ENCODE measurements at regions not wholly inside any gene's neighbourhood (a gene's known extent, or its start where the extent isn't known, plus 50 kb on each side); places are given as distances from the start of the nearest gene placed in this dataset.

GRCh38 chr10:130244031-130244927 lies 108.1 kb downstream of the GLRX3 start:
- Histone ChIP-seq H2BK5ac (ENCODE audit: insufficient read length, low read length) (no peak overlapping the region), H3K79me2 (ENCODE audit: insufficient read depth, low read length) (no peaks in the 10 kb centered on the region), H4K8ac (replicated peaks; ENCODE audit: insufficient read length, low read depth, low read length) (no peak overlapping the region), H3K9ac (ENCODE audit: extremely low read depth, insufficient read length, low read length) (no peak overlapping the region), H4K91ac (ENCODE audit: insufficient read length, low read depth, low read length) (no peak overlapping the region), H3K4me1 (ENCODE audit: insufficient read depth, low read length) (no peaks in the 10 kb centered on the region), H3K9me3 (ENCODE audit: control insufficient read depth, low read depth, low read length) (no peaks in the 10 kb centered on the region), H3K4ac (ENCODE audit: low read depth, low read length) (no peak overlapping the region), H2BK20ac (ENCODE audit: low read depth, low read length, poor library complexity, severe bottlenecking) (no peak overlapping the region), H3K23ac (ENCODE audit: insufficient read length, low read depth, low read length) (no peak overlapping the region), H3K14ac (ENCODE audit: insufficient read depth, low read length) (no peak overlapping the region; the same call in 1 of the 2 replicates), H2AK5ac (ENCODE audit: insufficient read length, low read length) (no peak overlapping the region), H3K56ac (ENCODE audit: insufficient read length, low read depth, low read length) (no peak overlapping the region), H4K20me1 (ENCODE audit: control insufficient read depth, insufficient read depth, insufficient read length) (no peaks in the 10 kb centered on the region), H4K5ac (ENCODE audit: insufficient read length, low read depth, low read length) (no peak overlapping the region), H3K27ac (ENCODE audit: insufficient read length, low read depth, low read length) (no peak overlapping the region), H3K79me1 (ENCODE audit: insufficient read depth, low read depth, low read length, poor library complexity, severe bottlenecking) (no peaks in the 10 kb centered on the region), H2AFZ (ENCODE audit: low read length) (no peak overlapping the region), H3T11ph (ENCODE audit: low read length) (no peak overlapping the region), H3K18ac (ENCODE audit: insufficient read length, low read depth, low read length) (no peak overlapping the region), H2BK15ac (ENCODE audit: low read depth, low read length) (no peak overlapping the region), H2BK12ac (ENCODE audit: insufficient read length, low read depth, low read length) (no peak overlapping the region), H3K23me2 (ENCODE audit: insufficient read length, low read depth, low read length, poor library complexity, severe bottlenecking) (no peaks in the 10 kb centered on the region), H3K27me3 (ENCODE audit: insufficient read depth, low read length) (no peaks in the 10 kb centered on the region), H2BK120ac (ENCODE audit: low read depth, low read length, poor library complexity, severe bottlenecking) (no peak overlapping the region), H3K4me2 (ENCODE audit: insufficient read depth, insufficient read length, low read length) (no peak overlapping the region)
- Mint-ChIP-seq H3K27ac (no peak overlapping the region), H3K9me3 (peaks cover 26 to 58% of the 10 kb centered on the region in 2 experiments), H3K36me3 (ENCODE audit: insufficient read depth in 1 of 3, low read depth in 3 of 3) (peaks cover 0 to 12% (median 4%) of the 10 kb centered on the region in 3 experiments; a peak in 5 of 7 replicates), H3K27me3 (ENCODE audit: low read depth) (peaks cover 3% of the 10 kb centered on the region), H3K4me3 (no peak overlapping the region), H3K4me1 (peaks cover 8 to 13% of the 10 kb centered on the region in 2 experiments)
- WGBS (ENCODE audit: extremely low coverage, insufficient read length, low lambda C conversion rate): no CpG with 5 or more reads among the region's 16 CpGs
- no peak for DNase-seq
- TF ChIP-seq CTCF (conservative IDR thresholded peaks at IDR 0.05): no peak

Data from H9 (cell line).